ENCODE measurements at regions not wholly inside any gene's neighbourhood (a gene's known extent, or its start where the extent isn't known, plus 50 kb on each side); places are given as distances from the start of the nearest gene placed in this dataset.

GRCh38 chr1:36722871-36723270 lies 240.2 kb upstream of the CSF3R start:
- Histone ChIP-seq H3K27me3 (ENCODE audit: control insufficient read depth in 2 of 2, insufficient read depth in 2 of 2, low read length in 2 of 2) (no peaks in the 10 kb centered on the region), H3K9ac (ENCODE audit: low read depth in 1 of 2, low read length in 2 of 2) (no peak overlapping the region), H3K4me1 (ENCODE audit: control insufficient read depth in 2 of 2, insufficient read depth in 2 of 2, low read length in 2 of 2) (no peaks in the 10 kb centered on the region), H3K27ac (ENCODE audit: low read depth in 2 of 2, low read length in 2 of 2) (no peak overlapping the region), H3K9me3 (ENCODE audit: control insufficient read depth in 2 of 2, low read length in 2 of 2) (no peaks in the 10 kb centered on the region), H3K4me3 (ENCODE audit: low read length in 2 of 2) (no peak overlapping the region), H3K36me3 (ENCODE audit: control insufficient read depth in 2 of 2, insufficient read depth in 2 of 2, low read length in 2 of 2) (no peaks in the 10 kb centered on the region)

GRCh38 chr1:36721261-36721660 lies 238.5 kb upstream of the CSF3R start:
- H3K27me3 ChIP-seq (ENCODE audit: control insufficient read depth in 2 of 2, insufficient read depth in 2 of 2, low read length in 2 of 2) = no peaks in the 10 kb centered on the region
- no peaks in the 10 kb centered on the region for H3K36me3 ChIP-seq (ENCODE audit: control insufficient read depth in 2 of 2, insufficient read depth in 2 of 2, low read length in 2 of 2)
- no peak overlapping the region for H3K4me3 ChIP-seq (ENCODE audit: low read length in 2 of 2)
- no peaks in the 10 kb centered on the region for H3K9me3 ChIP-seq (ENCODE audit: control insufficient read depth in 2 of 2, low read length in 2 of 2)
- H3K27ac ChIP-seq (ENCODE audit: low read depth in 2 of 2, low read length in 2 of 2) = no peak overlapping the region
- no peaks in the 10 kb centered on the region for H3K4me1 ChIP-seq (ENCODE audit: control insufficient read depth in 2 of 2, insufficient read depth in 2 of 2, low read length in 2 of 2)
- no peak overlapping the region for H3K9ac ChIP-seq (ENCODE audit: low read depth in 1 of 2, low read length in 2 of 2)

GRCh38 chr1:36717431-36717830 lies 234.7 kb upstream of the CSF3R start:
- Histone ChIP-seq H3K4me1 (ENCODE audit: control insufficient read depth in 2 of 2, insufficient read depth in 2 of 2, low read length in 2 of 2) (no peaks in the 10 kb centered on the region), H3K9me3 (ENCODE audit: control insufficient read depth in 2 of 2, low read length in 2 of 2) (no peaks in the 10 kb centered on the region)

GRCh38 chr1:36715797-36716196 lies 233.1 kb upstream of the CSF3R start:
- peaks cover 2 to 4% of the 10 kb centered on the region in 2 donors for H3K27me3 ChIP-seq (ENCODE audit: control insufficient read depth in 2 of 2, insufficient read depth in 2 of 2, low read length in 2 of 2)
- no peaks in the 10 kb centered on the region for H3K36me3 ChIP-seq (ENCODE audit: control insufficient read depth in 2 of 2, insufficient read depth in 2 of 2, low read length in 2 of 2)
- no peak overlapping the region for H3K9ac ChIP-seq (ENCODE audit: low read depth in 1 of 2, low read length in 2 of 2)
- no peaks in the 10 kb centered on the region for H3K9me3 ChIP-seq (ENCODE audit: control insufficient read depth in 2 of 2, low read length in 2 of 2)
- no peak overlapping the region for H3K4me3 ChIP-seq (ENCODE audit: low read length in 2 of 2)
- no peaks in the 10 kb centered on the region for H3K4me1 ChIP-seq (ENCODE audit: control insufficient read depth in 2 of 2, insufficient read depth in 2 of 2, low read length in 2 of 2)
- H3K27ac ChIP-seq (ENCODE audit: low read depth in 2 of 2, low read length in 2 of 2) = no peak overlapping the region

More at GRCh38 chr1:36717431-36717830, 234.7 kb upstream of the CSF3R start:
- Histone ChIP-seq H3K9ac (ENCODE audit: low read depth in 1 of 2, low read length in 2 of 2) (no peak overlapping the region), H3K36me3 (ENCODE audit: control insufficient read depth in 2 of 2, insufficient read depth in 2 of 2, low read length in 2 of 2) (no peaks in the 10 kb centered on the region), H3K4me3 (ENCODE audit: low read length in 2 of 2) (no peak overlapping the region), H3K27ac (ENCODE audit: low read depth in 2 of 2, low read length in 2 of 2) (no peak overlapping the region), H3K27me3 (ENCODE audit: control insufficient read depth in 2 of 2, insufficient read depth in 2 of 2, low read length in 2 of 2) (no peaks in the 10 kb centered on the region)

- Histone ChIP-seq H3K36me3 (ENCODE audit: control insufficient read depth in 2 of 2, insufficient read depth in 2 of 2, low read length in 2 of 2) (no peaks in the 10 kb centered on the region), H3K9ac (ENCODE audit: low read depth in 1 of 2, low read length in 2 of 2) (no peak overlapping the region), H3K4me3 (ENCODE audit: low read length in 2 of 2) (no peak overlapping the region), H3K27me3 (ENCODE audit: control insufficient read depth in 2 of 2, insufficient read depth in 2 of 2, low read length in 2 of 2) (peaks cover 2 to 9% of the 10 kb centered on the region in 2 donors), H3K9me3 (ENCODE audit: control insufficient read depth in 2 of 2, low read length in 2 of 2) (no peaks in the 10 kb centered on the region), H3K27ac (ENCODE audit: low read depth in 2 of 2, low read length in 2 of 2) (no peak overlapping the region), H3K4me1 (ENCODE audit: control insufficient read depth in 2 of 2, insufficient read depth in 2 of 2, low read length in 2 of 2) (no peaks in the 10 kb centered on the region)
Measured at GRCh38 chr1:36714301-36714700, 231.6 kb upstream of the CSF3R start.

- Histone ChIP-seq H3K27me3 (ENCODE audit: control insufficient read depth in 2 of 2, insufficient read depth in 2 of 2, low read length in 2 of 2) (peaks cover 7 to 14% of the 10 kb centered on the region in 2 donors), H3K36me3 (ENCODE audit: control insufficient read depth in 2 of 2, insufficient read depth in 2 of 2, low read length in 2 of 2) (no peaks in the 10 kb centered on the region), H3K9ac (ENCODE audit: low read depth in 1 of 2, low read length in 2 of 2) (no peak overlapping the region), H3K4me1 (ENCODE audit: control insufficient read depth in 2 of 2, insufficient read depth in 2 of 2, low read length in 2 of 2) (no peaks in the 10 kb centered on the region), H3K27ac (ENCODE audit: low read depth in 2 of 2, low read length in 2 of 2) (no peak overlapping the region), H3K4me3 (ENCODE audit: low read length in 2 of 2) (no peak overlapping the region), H3K9me3 (ENCODE audit: control insufficient read depth in 2 of 2, low read length in 2 of 2) (no peaks in the 10 kb centered on the region)
Measured at GRCh38 chr1:36711480-36711879, 228.8 kb upstream of the CSF3R start.

- H3K27me3 ChIP-seq (ENCODE audit: control insufficient read depth in 2 of 2, insufficient read depth in 2 of 2, low read length in 2 of 2) = peaks cover 8 to 17% of the 10 kb centered on the region in 2 donors
- H3K4me3 ChIP-seq (ENCODE audit: low read length in 2 of 2) = no peak overlapping the region
- H3K9me3 ChIP-seq (ENCODE audit: control insufficient read depth in 2 of 2, low read length in 2 of 2) = no peaks in the 10 kb centered on the region
- no peaks in the 10 kb centered on the region for H3K4me1 ChIP-seq (ENCODE audit: control insufficient read depth in 2 of 2, insufficient read depth in 2 of 2, low read length in 2 of 2)
- H3K27ac ChIP-seq (ENCODE audit: low read depth in 2 of 2, low read length in 2 of 2) = no peak overlapping the region
- no peaks in the 10 kb centered on the region for H3K36me3 ChIP-seq (ENCODE audit: control insufficient read depth in 2 of 2, insufficient read depth in 2 of 2, low read length in 2 of 2)
- no peak overlapping the region for H3K9ac ChIP-seq (ENCODE audit: low read depth in 1 of 2, low read length in 2 of 2)
Measured at GRCh38 chr1:36710951-36711350, 228.2 kb upstream of the CSF3R start.

- Histone ChIP-seq H3K27me3 (ENCODE audit: control insufficient read depth in 2 of 2, insufficient read depth in 2 of 2, low read length in 2 of 2) (peaks cover 8 to 17% of the 10 kb centered on the region in 2 donors), H3K9me3 (ENCODE audit: control insufficient read depth in 2 of 2, low read length in 2 of 2) (no peaks in the 10 kb centered on the region), H3K9ac (ENCODE audit: low read depth in 1 of 2, low read length in 2 of 2) (no peak overlapping the region)
Measured at GRCh38 chr1:36709869-36710481, 227.3 kb upstream of the CSF3R start.

GRCh38 chr1:36708587-36708986 lies 225.9 kb upstream of the CSF3R start:
- Histone ChIP-seq H3K4me3 (ENCODE audit: low read length in 2 of 2) (no peak overlapping the region), H3K27me3 (ENCODE audit: control insufficient read depth in 2 of 2, insufficient read depth in 2 of 2, low read length in 2 of 2) (peaks cover 8 to 17% of the 10 kb centered on the region in 2 donors), H3K9me3 (ENCODE audit: control insufficient read depth in 2 of 2, low read length in 2 of 2) (no peaks in the 10 kb centered on the region), H3K27ac (ENCODE audit: low read depth in 2 of 2, low read length in 2 of 2) (no peak overlapping the region), H3K4me1 (ENCODE audit: control insufficient read depth in 2 of 2, insufficient read depth in 2 of 2, low read length in 2 of 2) (peaks cover 0 to under 1% of the 10 kb centered on the region in 2 donors), H3K36me3 (ENCODE audit: control insufficient read depth in 2 of 2, insufficient read depth in 2 of 2, low read length in 2 of 2) (no peaks in the 10 kb centered on the region), H3K9ac (ENCODE audit: low read depth in 1 of 2, low read length in 2 of 2) (no peak overlapping the region)

More at GRCh38 chr1:36709869-36710481, 227.3 kb upstream of the CSF3R start:
- Histone ChIP-seq H3K4me1 (ENCODE audit: control insufficient read depth in 2 of 2, insufficient read depth in 2 of 2, low read length in 2 of 2) (no peaks in the 10 kb centered on the region), H3K36me3 (ENCODE audit: control insufficient read depth in 2 of 2, insufficient read depth in 2 of 2, low read length in 2 of 2) (no peaks in the 10 kb centered on the region), H3K4me3 (ENCODE audit: low read length in 2 of 2) (no peak overlapping the region), H3K27ac (ENCODE audit: low read depth in 2 of 2, low read length in 2 of 2) (no peak overlapping the region)

GRCh38 chr1:36707221-36707620 lies 224.5 kb upstream of the CSF3R start:
- Histone ChIP-seq H3K9me3 (ENCODE audit: control insufficient read depth in 2 of 2, low read length in 2 of 2) (no peaks in the 10 kb centered on the region), H3K4me3 (ENCODE audit: low read length in 2 of 2) (no peak overlapping the region), H3K36me3 (ENCODE audit: control insufficient read depth in 2 of 2, insufficient read depth in 2 of 2, low read length in 2 of 2) (no peaks in the 10 kb centered on the region), H3K27me3 (ENCODE audit: control insufficient read depth in 2 of 2, insufficient read depth in 2 of 2, low read length in 2 of 2) (peaks cover 8 to 17% of the 10 kb centered on the region in 2 donors), H3K27ac (ENCODE audit: low read depth in 2 of 2, low read length in 2 of 2) (no peak overlapping the region), H3K9ac (ENCODE audit: low read depth in 1 of 2, low read length in 2 of 2) (no peak overlapping the region), H3K4me1 (ENCODE audit: control insufficient read depth in 2 of 2, insufficient read depth in 2 of 2, low read length in 2 of 2) (peaks cover 0 to 2% of the 10 kb centered on the region in 2 donors)

All from mucosa of rectum (tissue), 2 donors.